SK-N-SH (cell line): ENCODE measurements at regions not wholly inside any gene's neighbourhood (a gene's known extent, or its start where the extent isn't known, plus 50 kb on each side); places are given as distances from the start of the nearest gene placed in this dataset.

Experiments used
- CTCF ChIA-PET: fragments of 300-600, 350-600 bp; formaldehyde crosslinking; extraction: SDS; loops from one replicate; lab custom pipeline; 2021; lab: Yijun Ruan, JAX
- POLR2A ChIA-PET: fragments of 350-600 bp; sonication (Branson Sonifier 250); formaldehyde crosslinking; extraction: SDS; loops from one replicate; lab custom pipeline; 2020; ENCODE audit warnings: antibody characterized with exemption, inconsistent platforms; lab: Yijun Ruan, JAX
- DNase-seq: peaks from one replicate; pipeline ENCODE4 v3.0.0; 2012
- H2AFZ ChIP-seq: fragments of 200-600 bp; sonication (generic); 2 replicates; pipeline ENCODE4 v1.8.1; 2016; ENCODE audit warnings: antibody characterized with exemption, mild to moderate bottlenecking, low read depth
- H3F3A ChIP-seq: fragments of 200-600 bp; sonication (generic); replicated peaks from 2 replicates; pipeline ENCODE3; 2016; ENCODE audit warnings: antibody characterized with exemption, mild to moderate bottlenecking; ENCODE audit not compliant: insufficient read depth
- H3K27ac ChIP-seq, 2 experiments: fragments of 200-500 bp in 1 of 2; fragments of 200-600 bp in 1 of 2; sonication (Bioruptor generic) in 1 of 2; sonication (generic), shearing (Covaris generic) in 1 of 2; 2 replicates each; pipeline versions ENCODE4 v1.5.1 to v1.6.1; 2014 to 2016; ENCODE audit warnings: low read depth in 2 of 2, inconsistent platforms in 1 of 2, low read length in 1 of 2, mild to moderate bottlenecking in 1 of 2, mixed read lengths in 1 of 2
- H3K27me3 ChIP-seq: fragments of 200-600 bp; sonication (generic), shearing (Covaris generic); 2 replicates; pipeline ENCODE4 v1.6.1; 2016; ENCODE audit warnings: mixed run types; ENCODE audit not compliant: insufficient read depth
- H3K36me3 ChIP-seq, 2 experiments: fragments of 200-500 bp in 1 of 2; fragments of 200-600 bp in 1 of 2; sonication (Bioruptor generic) in 1 of 2; sonication (generic) in 1 of 2; replicated peaks in 1 of 2; 2 replicates each; pipeline versions ENCODE3 to v1.5.1; 2014 to 2016; ENCODE audit warnings: low read length in 1 of 2, mild to moderate bottlenecking in 1 of 2; ENCODE audit not compliant: insufficient read depth in 2 of 2, control insufficient read depth in 1 of 2
- H3K4me1 ChIP-seq, 2 experiments: fragments of 200-500 bp in 1 of 2; fragments of 200-600 bp in 1 of 2; sonication (Bioruptor generic) in 1 of 2; sonication (generic), shearing (Covaris generic) in 1 of 2; 2 replicates each; pipeline versions ENCODE4 v1.5.1 to v1.6.1; 2014 to 2016; ENCODE audit warnings: low read depth in 1 of 2, low read length in 1 of 2, mixed run types in 1 of 2; ENCODE audit not compliant: insufficient read depth in 2 of 2, control insufficient read depth in 1 of 2
- H3K4me2 ChIP-seq: fragments of 200-600 bp; sonication (generic), shearing (Covaris generic); 2 replicates; pipeline ENCODE4 v1.6.1; 2017; ENCODE audit warnings: mixed run types
- H3K4me3 ChIP-seq, 2 experiments: fragments of 200-500 bp in 1 of 2; fragments of 200-600 bp in 1 of 2; sonication (Bioruptor generic) in 1 of 2; sonication (generic), shearing (Covaris generic) in 1 of 2; 2 replicates each; pipeline versions ENCODE4 v1.5.1 to v1.8.1; 2014 to 2016; ENCODE audit warnings: low read depth in 2 of 2, inconsistent platforms in 1 of 2, low read length in 1 of 2, mild to moderate bottlenecking in 1 of 2, mixed read lengths in 1 of 2, moderate library complexity in 1 of 2
- H3K79me2 ChIP-seq: fragments of 200-600 bp; sonication (generic); 2 replicates; pipeline ENCODE4 v1.8.1; 2017; ENCODE audit warnings: mild to moderate bottlenecking; ENCODE audit not compliant: insufficient read depth
- H3K9ac ChIP-seq: fragments of 200-600 bp; sonication (generic); 2 replicates; pipeline ENCODE4 v1.6.1; 2017; ENCODE audit warnings: mixed run types
- H3K9me2 ChIP-seq: fragments of 200-600 bp; sonication (generic); 2 replicates; pipeline ENCODE4 v1.6.1; 2017; ENCODE audit warnings: mixed run types
- H3K9me3 ChIP-seq: fragments of 200-600 bp; sonication (generic); 2 replicates; pipeline ENCODE4 v1.6.1; 2017; ENCODE audit warnings: mixed run types, mild to moderate bottlenecking, moderate library complexity
- H4K20me1 ChIP-seq: fragments of 200-600 bp; sonication (generic); 2 replicates; pipeline ENCODE4 v1.6.1; 2017; ENCODE audit warnings: mild to moderate bottlenecking, mixed run types; ENCODE audit not compliant: insufficient read depth
- CHD2 ChIP-seq: fragments of 150-350 bp; IDR thresholded peaks from 2 replicates; pipeline ENCODE4 v1.6.1; 2018; ENCODE audit warnings: low read length; ENCODE audit not compliant: partially characterized antibody
- ELF1 ChIP-seq: IDR thresholded peaks from 2 replicates; pipeline ENCODE4 v1.4.0; 2012
- EP300 ChIP-seq, 2 experiments: IDR thresholded peaks; 2 replicates each; pipeline versions ENCODE4 v1.4.0 to v1.6.1; 2012; ENCODE audit warnings: borderline replicate concordance in 1 of 2, low read depth in 1 of 2, low read length in 1 of 2
- GATA2 ChIP-seq: sonication (generic); formaldehyde crosslinking; IDR thresholded peaks from 2 replicates; pipeline ENCODE4 v1.5.0; 2020; ENCODE audit warnings: mild to moderate bottlenecking, missing genetic modification reagents
- JUND ChIP-seq: IDR thresholded peaks from 2 replicates; pipeline ENCODE4 v1.4.0; 2012
- MAX ChIP-seq: IDR thresholded peaks from 2 replicates; pipeline ENCODE4 v1.4.0; 2012; ENCODE audit warnings: low read depth
- MEF2A ChIP-seq: IDR thresholded peaks from 2 replicates; pipeline ENCODE4 v1.4.0; 2012; ENCODE audit warnings: low read depth, borderline replicate concordance
- NFIC ChIP-seq: IDR thresholded peaks from 2 replicates; pipeline ENCODE4 v1.4.0; 2012; ENCODE audit warnings: borderline replicate concordance
- NRF1 ChIP-seq: IDR thresholded peaks from 2 replicates; pipeline ENCODE4 v1.6.1; 2012; ENCODE audit warnings: low read depth, mild to moderate bottlenecking, low read length
- PBX3 ChIP-seq: IDR thresholded peaks from 2 replicates; pipeline ENCODE4; 2012
- RAD21 ChIP-seq: IDR thresholded peaks from 2 replicates; pipeline ENCODE4 v1.6.1; 2012; ENCODE audit warnings: mild to moderate bottlenecking, low read length
- RFX5 ChIP-seq: IDR thresholded peaks from 2 replicates; pipeline ENCODE4 v1.6.1; 2012; ENCODE audit warnings: mild to moderate bottlenecking, improper control_type of control experiment, low read length
- RXRA ChIP-seq: IDR thresholded peaks from 2 replicates; pipeline ENCODE4 v1.4.0; 2012; ENCODE audit warnings: low read depth, mild to moderate bottlenecking, borderline replicate concordance
- SIN3A ChIP-seq: IDR thresholded peaks from 2 replicates; pipeline ENCODE4 v1.6.1; 2012; ENCODE audit warnings: low read depth, mild to moderate bottlenecking, low read length, moderate library complexity, borderline replicate concordance
- TAF1 ChIP-seq: IDR thresholded peaks from 2 replicates; pipeline ENCODE4 v1.6.1; 2012; ENCODE audit warnings: low read depth, mild to moderate bottlenecking, low read length, moderate library complexity, borderline replicate concordance
- TCF12 ChIP-seq: IDR thresholded peaks from 2 replicates; pipeline ENCODE4 v1.4.0; 2012
- TEAD4 ChIP-seq: IDR thresholded peaks from 2 replicates; pipeline ENCODE4 v1.4.0; 2012; ENCODE audit warnings: mild to moderate bottlenecking, borderline replicate concordance; ENCODE audit not compliant: insufficient read depth
- USF2 ChIP-seq: fragments of 150-350 bp; IDR thresholded peaks from 2 replicates; pipeline ENCODE4 v1.6.1; 2017; ENCODE audit warnings: antibody characterized with exemption, low read length, low read depth, borderline replicate concordance
- WGBS: methylation state at CpG from one replicate; pipeline ENCODE4 v1.1.6; 2017; ENCODE audit warnings: low lambda C conversion rate; 5-methylcytosine and 5-hydroxymethylcytosine counted together

- TF ChIP-seq RXRA (peak; percentile 92), JUND (peak; percentile 100), MEF2A (peak; percentile 62; the same call in 1 of the 2 replicates), SIN3A (peak; percentile 52; the same call in 1 of the 2 replicates), NFIC (peak; percentile 91)
Observed at GRCh38 chr1:224542783-224543440, 73.2 kb upstream of the CNIH3 start (continued).

- Histone ChIP-seq H3K9ac (peak overlapping the region; percentile 67), H3K4me3 (peak overlapping the region in 1 of 2 experiments; percentile 7; a peak in 2 of 4 replicates)
- TF ChIP-seq MAX (0 out of 2 replicates have a peak, but pooled peaks have one; percentile 28), NRF1 (no peak), SIN3A (no peak), TEAD4 (no peak), TCF12 (peak; percentile 81), USF2 (no peak), RFX5 (no peak), EP300 (IDR thresholded peaks at IDR 0.05; ENCODE audit: borderline replicate concordance in 1 of 2, low read depth in 1 of 2, low read length in 1 of 2) (0 out of 4 replicates have a peak, but pooled peaks of 1 of the 2 experiments have one; percentile 15), PBX3 (no peak), RAD21 (no peak), TAF1 (no peak), ELF1 (no peak), CHD2 (no peak), RXRA (peak; percentile 59; the same call in 1 of the 2 replicates), GATA2 (CRISPR knock-in tag) (no peak), NFIC (peak; percentile 16; the same call in 1 of the 2 replicates), MEF2A (peak; percentile 27; the same call in 1 of the 2 replicates)
Observed at GRCh38 chr1:224543453-224543852, 72.7 kb upstream of the CNIH3 start.

More at GRCh38 chr1:224543453-224543852, 72.7 kb upstream of the CNIH3 start:
- Histone ChIP-seq H2AFZ (no peak overlapping the region), H3K4me2 (peak overlapping the region; percentile 69), H4K20me1 (no peaks in the 10 kb centered on the region), H3K27ac (peak overlapping the region; percentile 94 to 99), H3K27me3 (no peaks in the 10 kb centered on the region), H3K36me3 (no peaks in the 10 kb centered on the region), H3K9me3 (no peaks in the 10 kb centered on the region), H3K79me2 (no peaks in the 10 kb centered on the region), H3K4me1 (peaks cover 33 to 47% of the 10 kb centered on the region in 2 experiments), H3F3A (peaks cover 30% of the 10 kb centered on the region), H3K9me2 (no peaks in the 10 kb centered on the region)
- WGBS: 68% methylated on average over 1 of the region's 1 CpG
- DNase-seq: no peak
- ChIA-PET CTCF (interaction anchor here (1.2 to 3.1 kb wide), 4 partner anchors 16 to 30 kb away, joined by 3 to 13 read pairs (median 4); no protein-coding TSS in a partner anchor), POLR2A (no interaction called here)
